LoVo (cell line): ENCODE measurements at regions not wholly inside any gene's neighbourhood (a gene's known extent, or its start where the extent isn't known, plus 50 kb on each side); places are given as distances from the start of the nearest gene placed in this dataset.
"Not testable (repeated sequence)": the region's sequence is repeated elsewhere in the genome, so short reads cannot be mapped to it uniquely, and the experiment has no call there.

Experiments used
- DNase-seq: peaks from one replicate; pipeline ENCODE4 v3.0.0-alpha.2; 2016; ENCODE audit warnings: low spot score

DNA sequence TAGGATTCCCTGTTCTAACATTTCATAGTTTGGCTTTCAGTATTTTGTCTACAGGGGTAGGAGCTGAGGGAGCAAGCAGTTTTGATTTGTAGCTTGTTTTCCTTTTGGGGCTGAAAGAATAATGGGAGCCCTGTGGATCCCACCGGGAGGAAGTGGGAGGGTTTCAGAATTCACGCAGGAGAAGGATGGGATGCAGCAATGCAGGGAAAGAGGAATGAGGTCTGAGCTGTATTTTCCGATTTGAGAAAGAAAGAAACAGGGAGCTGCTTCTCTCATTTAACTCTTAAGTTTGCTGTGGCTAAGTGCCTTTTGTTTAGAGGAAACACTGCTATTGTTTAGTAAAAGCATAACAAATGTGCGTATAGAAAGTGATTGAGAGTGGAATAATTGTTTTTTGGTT lies 141.0 kb downstream of the ADCYAP1 start:
- no peak for DNase-seq

GRCh38 chr18:1047406-1047805 lies 142.7 kb downstream of the ADCYAP1 start:
- no peak for DNase-seq

DNA sequence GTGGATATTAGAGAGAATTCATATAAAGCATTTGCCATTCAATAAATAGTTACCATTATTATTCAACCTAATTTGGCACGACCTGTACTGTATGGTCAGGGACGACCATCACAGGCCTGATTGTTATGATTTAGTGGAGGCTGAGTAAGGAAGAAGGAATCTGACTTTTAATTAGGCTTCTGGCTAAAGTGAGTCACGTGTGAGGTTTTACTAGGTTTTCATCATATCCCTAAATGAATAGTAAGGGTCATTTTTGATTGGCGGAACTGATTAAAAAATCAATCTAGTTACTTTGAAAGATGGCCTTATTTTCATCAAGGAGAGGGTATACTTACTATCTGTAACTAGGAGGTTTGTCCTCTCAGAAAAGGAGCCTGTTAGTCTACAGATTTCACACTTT lies 143.4 kb downstream of the ADCYAP1 start:
- DNase-seq, result no peak

DNA sequence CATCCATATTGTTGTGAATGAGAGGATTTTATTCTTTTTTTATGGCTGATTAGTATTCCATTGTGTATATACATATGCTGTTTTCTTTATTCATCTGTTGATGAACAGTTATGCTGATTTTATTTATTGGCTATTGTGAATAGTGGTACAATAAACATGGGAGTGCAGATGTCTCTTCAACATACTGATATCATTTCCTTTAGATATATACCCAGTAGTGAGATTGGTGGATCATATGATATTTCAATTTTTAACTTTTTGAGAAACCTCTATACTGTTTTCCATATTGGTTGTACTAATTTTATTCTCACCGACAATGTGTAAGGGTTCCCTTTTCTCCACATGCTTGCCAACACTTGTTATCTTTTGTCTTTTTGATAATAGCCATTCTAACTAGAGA lies 144.5 kb downstream of the ADCYAP1 start:
- no peak for DNase-seq

DNA sequence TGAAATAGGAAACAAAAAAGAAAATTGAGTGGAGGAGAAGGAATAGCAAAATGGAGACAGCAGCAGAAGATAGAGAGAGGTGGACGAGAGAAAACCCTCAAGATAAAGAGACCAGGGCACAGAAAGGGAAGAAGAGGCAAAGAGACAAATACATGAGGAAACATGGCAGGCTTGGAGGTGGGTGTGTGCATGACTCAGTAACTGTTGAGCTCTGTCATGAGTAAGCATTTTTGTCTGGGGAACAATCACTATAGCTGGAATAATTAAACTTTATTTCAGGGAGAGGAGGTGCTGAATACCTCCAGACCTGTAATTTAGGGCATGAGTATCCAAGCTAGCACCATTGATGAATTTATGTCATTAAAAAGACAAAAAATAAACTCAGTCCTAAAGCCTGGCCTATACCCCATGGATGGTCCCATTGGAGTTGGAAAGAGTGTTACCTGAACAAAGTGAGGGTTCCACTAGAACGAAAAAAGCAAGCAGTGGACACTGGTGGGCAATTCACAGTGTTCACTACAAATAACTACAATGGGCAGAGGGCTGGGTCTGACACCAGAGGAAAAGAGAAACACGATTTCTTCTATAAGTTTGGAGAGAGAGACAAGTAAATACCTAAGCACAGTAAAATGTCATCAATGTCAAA lies 145.5 kb downstream of the ADCYAP1 start:
- no peak for DNase-seq

DNA sequence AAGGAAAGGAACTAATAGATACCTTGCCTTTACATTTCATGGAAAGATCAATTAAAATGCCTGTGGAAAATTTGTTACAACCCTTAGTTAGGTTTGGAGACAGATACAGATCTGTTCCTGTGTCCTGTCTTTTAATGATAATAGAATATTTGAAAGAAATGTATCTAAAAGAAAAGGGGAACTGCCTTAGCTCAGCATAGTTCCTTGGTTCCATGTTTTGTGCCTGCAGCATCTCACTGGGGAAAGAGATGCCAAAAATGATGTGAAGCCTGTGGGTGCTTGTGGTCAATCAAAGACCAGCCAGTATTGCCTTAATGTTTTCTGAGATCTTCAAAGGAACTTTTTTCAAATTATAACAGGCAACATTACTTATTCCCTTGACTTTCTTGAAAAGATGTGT lies 147.6 kb downstream of the ADCYAP1 start:
- no peak for DNase-seq

GRCh38 chr18:1053331-1054315 lies 149.0 kb downstream of the ADCYAP1 start:
- DNase-seq, result no peak

DNA sequence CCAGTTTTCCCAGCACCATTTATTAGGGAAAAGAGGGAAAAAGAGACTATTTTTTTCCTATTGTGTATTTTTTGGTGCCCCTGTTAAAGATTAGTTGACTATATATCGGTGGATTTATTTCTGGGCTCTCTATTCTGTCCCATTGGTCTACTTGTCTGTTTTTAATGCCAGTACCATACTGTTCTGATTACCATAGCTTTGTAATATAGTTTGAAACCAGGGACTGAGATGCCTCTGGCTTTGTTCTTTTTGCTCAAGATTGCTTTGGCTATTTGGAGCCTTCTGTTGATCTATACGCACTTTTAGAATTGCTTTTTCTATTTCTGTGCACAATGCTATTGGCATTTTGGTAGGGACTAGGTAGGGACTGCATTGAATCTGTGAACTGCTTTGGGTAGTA lies 151.7 kb downstream of the ADCYAP1 start:
- DNase-seq, result no peak

DNA sequence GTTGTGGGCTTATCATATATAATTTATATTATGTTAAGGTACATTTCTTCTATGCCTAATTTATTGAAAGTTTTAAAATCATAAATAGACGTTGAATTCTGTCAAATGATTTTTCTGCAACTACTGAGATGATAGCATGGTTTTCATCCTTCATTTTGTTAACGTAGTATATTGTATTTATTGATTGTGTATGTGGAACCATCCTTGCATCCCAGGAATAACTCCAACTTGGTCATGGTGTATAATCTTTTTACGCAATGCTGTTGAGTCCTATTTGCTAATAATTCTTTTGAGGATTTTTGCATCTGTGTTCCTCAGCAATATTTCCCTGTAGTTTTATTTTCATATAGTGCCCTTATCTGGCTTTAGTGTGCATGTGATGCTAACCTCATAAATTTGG lies 152.7 kb downstream of the ADCYAP1 start:
- DNase-seq, result no peak

- no peak for DNase-seq
These were observed 157.9 kb downstream of the ADCYAP1 start for GRCh38 chr18:1062588-1062987.

GRCh38 chr18:1075322-1075721 lies 170.7 kb downstream of the ADCYAP1 start:
- no peak for DNase-seq

- DNase-seq, result no peak
These were observed 171.2 kb downstream of the ADCYAP1 start for GRCh38 chr18:1075876-1076275.

DNA sequence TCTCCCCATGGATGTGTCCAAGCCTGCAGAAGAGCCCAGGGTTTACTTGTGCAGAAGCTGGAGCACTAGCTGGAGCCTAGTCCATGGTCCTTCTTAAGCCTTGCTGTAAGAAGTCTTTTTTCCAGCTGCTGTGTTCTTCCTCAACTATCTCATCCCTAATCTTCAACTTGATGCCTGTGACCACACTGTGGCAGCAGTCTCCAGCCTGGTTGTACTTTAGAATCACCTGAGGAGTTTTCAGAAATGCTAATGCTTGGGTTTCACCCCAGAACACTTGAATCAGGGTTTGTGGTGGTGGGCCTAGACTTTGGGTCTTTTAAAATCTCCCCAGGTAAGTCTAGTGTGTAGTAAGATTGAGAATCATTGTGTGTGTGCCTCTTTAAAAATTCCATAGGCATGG lies 173.6 kb downstream of the ADCYAP1 start:
- no peak for DNase-seq

DNA sequence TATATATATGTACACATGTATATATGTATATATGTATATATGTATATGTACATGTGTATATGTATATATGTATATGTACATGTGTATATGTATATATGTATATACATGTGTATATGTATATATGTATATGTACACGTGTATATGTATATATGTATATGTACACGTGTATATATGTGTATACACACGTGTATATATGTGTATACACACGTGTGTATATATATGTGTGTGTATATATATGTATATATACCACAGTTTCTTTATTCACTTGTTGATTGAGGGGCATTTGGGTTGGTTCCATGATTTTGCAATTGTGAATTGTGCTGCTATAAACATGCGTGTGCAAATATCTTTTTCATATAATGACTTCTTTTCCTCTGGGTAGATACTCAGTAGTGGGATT lies 179.0 kb downstream of the ADCYAP1 start:
- DNase-seq, result not testable (repeated sequence)

DNA sequence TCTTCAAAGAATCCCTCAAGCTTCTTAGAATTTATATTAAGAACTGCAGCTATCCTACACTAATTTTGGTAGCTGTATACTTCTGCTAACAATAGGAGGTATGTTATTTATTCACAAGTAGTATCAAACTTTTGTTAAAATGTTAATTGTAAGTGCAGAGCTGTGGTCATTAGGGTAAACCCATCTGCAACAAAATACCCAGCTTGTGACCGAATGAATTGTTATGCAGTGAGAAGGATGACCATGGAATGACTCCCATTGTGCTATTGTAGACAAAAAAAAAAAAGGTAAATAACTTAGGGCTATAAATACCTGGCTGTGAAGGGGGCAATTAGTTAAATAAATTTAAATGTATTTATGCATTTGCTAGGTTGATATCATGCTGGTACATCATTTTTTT lies 186.1 kb downstream of the ADCYAP1 start:
- no peak for DNase-seq

DNA sequence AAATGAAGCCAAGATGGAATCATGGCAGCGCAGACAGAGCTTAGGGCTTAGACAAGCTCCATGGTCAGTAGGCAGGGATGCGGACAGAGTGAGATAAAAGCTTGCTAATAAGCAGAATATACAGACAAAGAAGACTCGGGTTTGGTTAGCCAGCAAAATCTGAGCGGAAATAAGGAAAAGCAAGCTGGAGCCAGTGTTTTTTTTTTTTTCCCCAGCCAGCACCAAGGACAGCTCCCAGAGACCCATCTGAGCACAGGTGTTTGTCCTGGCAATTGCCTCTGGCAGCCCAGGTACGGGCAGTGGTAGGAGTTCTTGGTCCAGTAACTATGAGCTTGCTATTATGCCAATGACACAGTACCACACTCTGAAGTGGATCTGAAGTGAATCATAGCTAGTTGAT lies 187.6 kb downstream of the ADCYAP1 start:
- DNase-seq, result no peak

DNA sequence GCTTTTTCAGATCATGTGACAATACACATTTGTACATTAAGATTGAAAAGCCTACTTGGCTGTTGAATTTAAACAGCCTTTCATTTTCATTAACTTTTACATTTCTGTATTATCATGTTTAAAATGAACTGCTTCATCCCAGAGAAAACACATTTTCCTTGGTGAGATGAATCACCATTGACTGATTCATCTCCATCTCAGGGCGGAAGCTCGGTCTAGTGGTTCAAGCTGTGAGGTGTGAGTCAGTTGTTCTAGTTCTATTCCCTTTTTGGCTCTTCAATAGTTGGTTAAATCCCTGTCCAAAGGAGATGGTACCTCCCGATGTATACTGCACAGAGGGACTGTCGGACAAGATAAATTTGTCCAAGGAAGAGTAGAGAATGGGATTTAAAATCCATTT lies 189.7 kb downstream of the ADCYAP1 start:
- DNase-seq, result no peak

DNA sequence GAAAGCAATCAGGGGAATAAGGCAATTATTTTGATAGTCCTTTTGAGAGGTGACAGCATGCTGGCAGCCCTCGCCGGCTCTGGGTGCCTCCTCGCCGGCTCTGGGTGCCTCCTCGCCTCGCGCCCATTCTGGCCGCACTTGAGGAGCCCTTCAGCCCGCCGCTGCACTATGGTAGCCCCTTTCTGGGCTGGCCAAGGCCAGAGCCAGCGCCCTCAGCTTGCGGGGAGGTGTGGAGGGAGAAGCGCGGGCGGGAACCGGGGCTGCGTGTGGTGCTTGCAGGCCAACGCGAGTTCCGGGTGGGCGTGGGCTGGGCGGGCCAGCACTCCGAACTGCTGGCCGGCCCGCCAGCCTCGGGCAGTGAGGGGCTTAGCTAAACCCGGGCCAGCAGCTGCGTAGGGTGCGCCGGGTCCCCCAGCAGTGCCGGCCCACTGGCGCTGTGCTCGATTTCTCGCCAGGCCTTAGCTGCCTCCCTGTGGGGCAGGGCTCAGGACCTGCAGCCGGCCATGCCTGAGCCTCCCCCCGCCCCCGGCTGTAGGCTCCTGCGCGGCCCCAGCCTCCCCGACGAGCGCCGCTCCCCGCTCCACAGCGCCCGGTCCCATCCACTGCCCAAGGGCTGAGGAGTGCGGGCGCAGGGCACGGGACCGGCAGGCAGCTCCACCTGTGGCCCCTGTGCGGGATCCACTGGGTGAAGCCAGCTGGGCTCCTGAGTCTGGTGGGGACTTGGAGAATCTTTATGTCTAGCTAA lies 193.5 kb downstream of the ADCYAP1 start:
- not testable (repeated sequence) for DNase-seq

- DNase-seq, result no peak
These were observed 198.2 kb downstream of the ADCYAP1 start for GRCh38 chr18:1102848-1103247.

DNA sequence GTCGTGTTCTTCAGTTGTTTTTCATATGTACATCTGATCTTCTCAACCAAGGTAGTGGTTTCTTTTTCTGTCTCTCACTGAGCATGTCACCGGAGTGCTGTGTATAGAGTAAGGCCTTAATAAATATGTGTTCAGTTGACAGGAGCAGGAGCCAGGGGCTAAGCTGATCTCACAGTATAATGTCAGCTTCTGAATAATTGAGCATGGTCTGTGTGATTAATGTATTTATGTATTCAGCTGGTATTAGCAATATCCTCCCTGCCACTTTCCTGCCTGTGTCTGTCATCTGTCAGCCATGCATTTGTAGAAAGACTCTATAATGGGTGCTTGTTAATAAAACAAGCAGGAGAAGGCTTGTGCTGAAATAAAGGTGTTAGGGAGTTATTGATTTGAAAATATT lies 198.9 kb downstream of the ADCYAP1 start:
- DNase-seq, result no peak

- DNase-seq, result no peak
These were observed 199.7 kb downstream of the ADCYAP1 start for GRCh38 chr18:1104181-1104881.

- DNase-seq, result no peak
These were observed 219.8 kb downstream of the ADCYAP1 start for GRCh38 chr18:1124495-1124894.
